Mesendoderm (in vitro differentiated cells): ENCODE measurements at regions not wholly inside any gene's neighbourhood (a gene's known extent, or its start where the extent isn't known, plus 50 kb on each side); places are given as distances from the start of the nearest gene placed in this dataset.

Source experiments
- DNase-seq: peaks from one replicate; pipeline ENCODE4 v3.0.0; 2013
- H2AK5ac ChIP-seq: 2 replicates; pipeline ENCODE4 v1.6.1; 2013; ENCODE audit warnings: low read length, inconsistent platforms
- H2BK120ac ChIP-seq: 2 replicates; pipeline ENCODE4 v1.6.1; 2013; ENCODE audit warnings: low read depth, mild to moderate bottlenecking, low read length, moderate library complexity, mixed read lengths
- H2BK15ac ChIP-seq: replicated peaks from 2 replicates; pipeline ENCODE4 v1.6.1; 2013; ENCODE audit warnings: low read depth, mild to moderate bottlenecking, moderate library complexity
- H2BK5ac ChIP-seq: 2 replicates; pipeline ENCODE4 v1.6.1; 2013; ENCODE audit warnings: low read length, inconsistent platforms
- H3K18ac ChIP-seq: 2 replicates; pipeline ENCODE4 v1.6.1; 2013; ENCODE audit warnings: mild to moderate bottlenecking, low read length, mixed read lengths
- H3K23ac ChIP-seq: one replicate; pipeline ENCODE4 v1.6.1; 2013; ENCODE audit warnings: low read length
- H3K27ac ChIP-seq: 2 replicates; pipeline ENCODE4 v1.5.1; 2013; ENCODE audit warnings: low read depth, mild to moderate bottlenecking, inconsistent platforms, low read length, moderate library complexity
- H3K27me3 ChIP-seq: 2 replicates; pipeline ENCODE4 v1.6.1; 2013; ENCODE audit warnings: low read length, control low read depth, mild to moderate bottlenecking, inconsistent platforms; ENCODE audit not compliant: insufficient read depth, poor library complexity
- H3K36me3 ChIP-seq: 2 replicates; pipeline ENCODE4 v1.6.1; 2013; ENCODE audit warnings: low read length, inconsistent platforms; ENCODE audit not compliant: control insufficient read depth, insufficient read depth
- H3K4ac ChIP-seq: one replicate; pipeline ENCODE4 v1.6.1; 2013; ENCODE audit warnings: low read depth, mild to moderate bottlenecking, low read length, moderate library complexity
- H3K4me1 ChIP-seq: 2 replicates; pipeline ENCODE4 v1.6.1; 2013; ENCODE audit warnings: low read depth, low read length, inconsistent platforms; ENCODE audit not compliant: control insufficient read depth
- H3K4me2 ChIP-seq: 2 replicates; pipeline ENCODE4 v1.6.1; 2013; ENCODE audit warnings: low read length
- H3K4me3 ChIP-seq: 2 replicates; pipeline ENCODE4 v1.5.1; 2013; ENCODE audit warnings: mild to moderate bottlenecking, low read length
- H3K56ac ChIP-seq: one replicate; pipeline ENCODE4 v1.6.1; 2013; ENCODE audit warnings: low read length
- H3K79me1 ChIP-seq: 2 replicates; pipeline ENCODE4 v1.6.1; 2013; ENCODE audit warnings: low read length, inconsistent platforms
- H3K79me2 ChIP-seq: 2 replicates; pipeline ENCODE4 v1.6.1; 2013; ENCODE audit warnings: mild to moderate bottlenecking, low read length; ENCODE audit not compliant: control insufficient read depth, insufficient read depth
- H3K9ac ChIP-seq: 2 replicates; pipeline ENCODE4 v1.6.1; 2013; ENCODE audit warnings: low read length, inconsistent platforms
- H4K5ac ChIP-seq: one replicate; pipeline ENCODE4 v1.6.1; 2013; ENCODE audit warnings: low read length
- H4K8ac ChIP-seq: one replicate; pipeline ENCODE4 v1.6.1; 2013; ENCODE audit warnings: low read depth, mild to moderate bottlenecking, control low read depth, low read length, moderate library complexity
- WGBS: extraction: QIAGEN DNeasy Blood & Tissue Kit; methylation state at CpG from one replicate; pipeline ENCODE4 v1.1.7; 2013; ENCODE audit warnings: low lambda C conversion rate, missing lambda C conversion rate; ENCODE audit not compliant: insufficient coverage; ENCODE audit errors: extremely low coverage; 5-methylcytosine and 5-hydroxymethylcytosine counted together

- Histone ChIP-seq H3K36me3 (no peaks in the 10 kb centered on the region), H3K4me3 (no peak overlapping the region), H3K79me1 (no peaks in the 10 kb centered on the region), H2BK5ac (no peak overlapping the region), H3K79me2 (no peaks in the 10 kb centered on the region), H3K18ac (no peak overlapping the region), H3K4ac (no peak overlapping the region), H3K9ac (no peak overlapping the region), H4K8ac (no peak overlapping the region), H3K27me3 (no peaks in the 10 kb centered on the region), H3K4me2 (no peak overlapping the region), H3K4me1 (no peaks in the 10 kb centered on the region), H2AK5ac (no peak overlapping the region), H3K56ac (no peak overlapping the region), H2BK120ac (no peak overlapping the region), H3K23ac (no peak overlapping the region), H3K27ac (no peak overlapping the region), H2BK15ac (no peak overlapping the region), H4K5ac (no peak overlapping the region)
- WGBS = no CpG with 5 or more reads among the region's 2 CpGs
- no peak for DNase-seq
Measured at GRCh38 chr6:90729057-90729456, 142.2 kb upstream of the MAP3K7 start.

- Histone ChIP-seq H4K8ac (no peak overlapping the region), H3K79me1 (no peaks in the 10 kb centered on the region), H2BK120ac (no peak overlapping the region), H3K9ac (no peak overlapping the region), H3K4ac (no peak overlapping the region), H3K4me3 (no peak overlapping the region), H3K23ac (no peak overlapping the region), H3K36me3 (no peaks in the 10 kb centered on the region), H2AK5ac (no peak overlapping the region), H3K79me2 (no peaks in the 10 kb centered on the region), H3K4me1 (no peaks in the 10 kb centered on the region), H3K4me2 (no peak overlapping the region), H4K5ac (no peak overlapping the region), H2BK15ac (no peak overlapping the region), H2BK5ac (no peak overlapping the region), H3K56ac (no peak overlapping the region), H3K27ac (no peak overlapping the region), H3K27me3 (no peaks in the 10 kb centered on the region), H3K18ac (no peak overlapping the region)
- DNase-seq = no peak
- no CpG with 5 or more reads among the region's 2 CpGs for WGBS
Measured at GRCh38 chr6:90722648-90723047, 135.8 kb upstream of the MAP3K7 start.

GRCh38 chr6:90720404-90720803 lies 133.5 kb upstream of the MAP3K7 start:
- no peak overlapping the region for H3K4me3 ChIP-seq
- H2BK15ac ChIP-seq = no peak overlapping the region
- H4K8ac ChIP-seq = no peak overlapping the region
- no peak overlapping the region for H3K4me2 ChIP-seq
- no peak overlapping the region for H3K18ac ChIP-seq
- no peak for DNase-seq
- no peak overlapping the region for H4K5ac ChIP-seq
- no peak overlapping the region for H3K27ac ChIP-seq
- no peak overlapping the region for H2BK120ac ChIP-seq
- H3K79me1 ChIP-seq = no peaks in the 10 kb centered on the region
- no peak overlapping the region for H3K9ac ChIP-seq
- H3K36me3 ChIP-seq = no peaks in the 10 kb centered on the region
- no peak overlapping the region for H3K23ac ChIP-seq
- H2AK5ac ChIP-seq = no peak overlapping the region
- no peak overlapping the region for H2BK5ac ChIP-seq
- no peaks in the 10 kb centered on the region for H3K79me2 ChIP-seq
- H3K27me3 ChIP-seq = no peaks in the 10 kb centered on the region
- no peak overlapping the region for H3K4ac ChIP-seq
- no CpG with 5 or more reads among the region's 1 CpG for WGBS
- no peak overlapping the region for H3K56ac ChIP-seq
- no peaks in the 10 kb centered on the region for H3K4me1 ChIP-seq

GRCh38 chr6:90719321-90720195 lies 132.7 kb upstream of the MAP3K7 start:
- Histone ChIP-seq H3K27ac (no peak overlapping the region), H3K18ac (no peak overlapping the region), H3K36me3 (no peaks in the 10 kb centered on the region), H4K8ac (no peak overlapping the region), H3K4me3 (no peak overlapping the region), H3K4me2 (no peak overlapping the region), H3K27me3 (no peaks in the 10 kb centered on the region), H3K79me1 (no peaks in the 10 kb centered on the region), H3K79me2 (no peaks in the 10 kb centered on the region), H4K5ac (no peak overlapping the region), H3K4ac (no peak overlapping the region), H2BK120ac (no peak overlapping the region), H2AK5ac (no peak overlapping the region), H2BK5ac (no peak overlapping the region), H2BK15ac (no peak overlapping the region), H3K4me1 (no peaks in the 10 kb centered on the region), H3K9ac (no peak overlapping the region), H3K23ac (no peak overlapping the region), H3K56ac (no peak overlapping the region)
- no peak for DNase-seq
- no CpG with 5 or more reads among the region's 3 CpGs for whole genome bisulfite sequencing

- Histone ChIP-seq H3K4me3 (no peak overlapping the region), H3K4me2 (no peak overlapping the region), H3K4me1 (no peaks in the 10 kb centered on the region), H2BK15ac (no peak overlapping the region), H3K79me2 (no peaks in the 10 kb centered on the region), H3K56ac (no peak overlapping the region), H2BK5ac (no peak overlapping the region), H3K9ac (no peak overlapping the region), H3K27ac (no peak overlapping the region), H3K4ac (no peak overlapping the region), H2BK120ac (no peak overlapping the region), H3K23ac (no peak overlapping the region), H3K36me3 (no peaks in the 10 kb centered on the region), H4K8ac (no peak overlapping the region), H3K27me3 (no peaks in the 10 kb centered on the region), H4K5ac (no peak overlapping the region), H2AK5ac (no peak overlapping the region), H3K79me1 (no peaks in the 10 kb centered on the region), H3K18ac (no peak overlapping the region)
- DNase-seq = no peak
- WGBS = no CpG with 5 or more reads among the region's 1 CpG
Measured at GRCh38 chr6:90716376-90716775, 129.5 kb upstream of the MAP3K7 start.
